Right lobe of liver (tissue), 4 donors: ENCODE measurements at regions not wholly inside any gene's neighbourhood (a gene's known extent, or its start where the extent isn't known, plus 50 kb on each side); places are given as distances from the start of the nearest gene placed in this dataset.

ENCODE experiments used
- CTCF ChIP-seq, 4 donors: fragments of 200-600 bp in 3 of 4; fragments of 450-650 bp in 1 of 4; IDR thresholded peaks; one replicate each; pipeline versions ENCODE4 v1.5.1 to v1.8.0; 2016 to 2022; ENCODE audit warnings: antibody characterized with exemption in 4 of 4, mild to moderate bottlenecking in 2 of 4
- POLR2A ChIP-seq: fragments of 450-650 bp; IDR thresholded peaks from one replicate; pipeline ENCODE4 v1.6.1; 2017; ENCODE audit warnings: antibody characterized with exemption, mild to moderate bottlenecking
- donor health status: DM: no; HTN: no; CAD: no.
- donor health status: DM: no; HTN: no; CAD: no.
- donor health status: DM: no; HTN: yes; CAD: no.

- TF ChIP-seq POLR2A, result no peak
- TF ChIP-seq CTCF (IDR thresholded peaks at IDR 0.05), result no peak
Observed at GRCh38 chr12:3348055-3348454, 142.9 kb upstream of the PRMT8 start.
